Body of pancreas (tissue), 4 donors: ENCODE measurements at regions not wholly inside any gene's neighbourhood (a gene's known extent, or its start where the extent isn't known, plus 50 kb on each side); places are given as distances from the start of the nearest gene placed in this dataset.

Experiments
- ATAC-seq: fragments of 150-250 bp; one replicate; pipeline ENCODE4 v1.9.1; 2016
- DNase-seq, 4 donors: peaks; one replicate each; pipeline ENCODE4 v3.0.0-alpha.2; 2019
- H3K27ac ChIP-seq, 4 donors: fragments of 200-600 bp; sonication (generic); 1 replicate in 3 of 4; 2 replicates in 1 of 4; pipeline versions ENCODE4 v1.5.1 to v1.6.1; 2016 to 2019; ENCODE audit warnings: mild to moderate bottlenecking in 1 of 4, mixed read lengths in 1 of 4, moderate library complexity in 1 of 4
- H3K27me3 ChIP-seq, 2 donors: fragments of 200-600 bp; sonication (generic); one replicate each; pipeline ENCODE4 v1.6.0; 2016; ENCODE audit warnings: mild to moderate bottlenecking in 1 of 2
- H3K36me3 ChIP-seq, 2 donors: fragments of 200-600 bp; sonication (generic); replicated peaks in 1 of 2; 2 replicates each; pipeline ENCODE4 v1.5.1; 2016; ENCODE audit warnings: low read depth in 2 of 2; ENCODE audit not compliant: insufficient read depth in 1 of 2
- H3K4me1 ChIP-seq: fragments of 200-600 bp; sonication (generic); one replicate; pipeline ENCODE4 v1.6.0; 2016
- H3K4me3 ChIP-seq, 2 donors: fragments of 200-600 bp; sonication (generic); 1 replicate in 1 of 2; 2 replicates in 1 of 2; pipeline ENCODE4 v1.5.1; 2016 to 2019
- H3K9me3 ChIP-seq, 3 donors: fragments of 200-600 bp; sonication (generic); 1 replicate in 2 of 3; 2 replicates in 1 of 3; pipeline ENCODE4 v1.5.1; 2016
- POLR2A ChIP-seq, 3 donors: fragments of 450-650 bp; IDR thresholded peaks; one replicate each; pipeline ENCODE4 v1.6.1; 2016; ENCODE audit warnings: antibody characterized with exemption in 3 of 3, mild to moderate bottlenecking in 2 of 3
- WGBS, 2 donors: methylation state at CpG; one replicate each; pipeline ENCODE4 v1.1.5; 2017; 5-methylcytosine and 5-hydroxymethylcytosine counted together
- intact Hi-C: fragments of 100-400 bp; cut with DNase I; formaldehyde crosslinking; loops from one replicate; pipeline ENCODE4 v1.15.1; 2023
- TF ChIP-seq, protein P1 (sequence below), 7 experiments: fragments of 450-650 bp in 4 of 7; fragments of 200-600 bp in 3 of 7; sonication (generic) in 3 of 7; IDR thresholded peaks; one replicate each; pipeline ENCODE4 v1.5.1; 2016 to 2019; ENCODE audit warnings: antibody characterized with exemption in 7 of 7

DNA sequence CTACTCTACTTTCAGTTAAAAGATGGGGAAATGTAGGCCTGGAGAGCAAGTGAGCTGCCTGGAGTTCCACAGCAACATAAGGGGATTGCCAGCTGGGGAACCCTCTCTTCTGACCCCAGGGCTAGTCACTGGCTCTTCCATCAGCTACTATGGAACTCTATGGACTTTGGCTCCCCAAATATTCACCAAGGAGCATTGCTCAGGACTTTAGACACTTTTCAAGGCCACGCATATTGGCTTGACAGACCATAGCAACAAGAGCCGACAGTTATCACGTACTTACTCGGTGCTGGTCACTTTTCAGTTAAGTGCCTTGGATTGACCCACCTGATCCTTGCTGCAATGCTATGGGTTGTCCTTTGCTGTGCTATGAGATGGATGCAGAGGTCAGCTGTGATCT lies 360.7 kb upstream of the CHD6 start:
- no peaks in the 10 kb centered on the region for H3K27me3 ChIP-seq
- H3K36me3 ChIP-seq = no peaks in the 10 kb centered on the region
- H3K27ac ChIP-seq = no peak overlapping the region
- no peak for DNase-seq
- WGBS, 2 donors = 57% methylated on average over 4 of the region's 4 CpGs
- no peak overlapping the region for H3K4me3 ChIP-seq
- no peaks in the 10 kb centered on the region for H3K4me1 ChIP-seq
- H3K9me3 ChIP-seq = no peaks in the 10 kb centered on the region
- intact Hi-C loops = no loop called here
- no peak for ATAC-seq
- TF ChIP-seq, protein P1, sequence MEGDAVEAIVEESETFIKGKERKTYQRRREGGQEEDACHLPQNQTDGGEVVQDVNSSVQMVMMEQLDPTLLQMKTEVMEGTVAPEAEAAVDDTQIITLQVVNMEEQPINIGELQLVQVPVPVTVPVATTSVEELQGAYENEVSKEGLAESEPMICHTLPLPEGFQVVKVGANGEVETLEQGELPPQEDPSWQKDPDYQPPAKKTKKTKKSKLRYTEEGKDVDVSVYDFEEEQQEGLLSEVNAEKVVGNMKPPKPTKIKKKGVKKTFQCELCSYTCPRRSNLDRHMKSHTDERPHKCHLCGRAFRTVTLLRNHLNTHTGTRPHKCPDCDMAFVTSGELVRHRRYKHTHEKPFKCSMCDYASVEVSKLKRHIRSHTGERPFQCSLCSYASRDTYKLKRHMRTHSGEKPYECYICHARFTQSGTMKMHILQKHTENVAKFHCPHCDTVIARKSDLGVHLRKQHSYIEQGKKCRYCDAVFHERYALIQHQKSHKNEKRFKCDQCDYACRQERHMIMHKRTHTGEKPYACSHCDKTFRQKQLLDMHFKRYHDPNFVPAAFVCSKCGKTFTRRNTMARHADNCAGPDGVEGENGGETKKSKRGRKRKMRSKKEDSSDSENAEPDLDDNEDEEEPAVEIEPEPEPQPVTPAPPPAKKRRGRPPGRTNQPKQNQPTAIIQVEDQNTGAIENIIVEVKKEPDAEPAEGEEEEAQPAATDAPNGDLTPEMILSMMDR (IDR thresholded peaks at IDR 0.05) = no peak
- no peak for TF ChIP-seq POLR2A (IDR thresholded peaks at IDR 0.05)

DNA sequence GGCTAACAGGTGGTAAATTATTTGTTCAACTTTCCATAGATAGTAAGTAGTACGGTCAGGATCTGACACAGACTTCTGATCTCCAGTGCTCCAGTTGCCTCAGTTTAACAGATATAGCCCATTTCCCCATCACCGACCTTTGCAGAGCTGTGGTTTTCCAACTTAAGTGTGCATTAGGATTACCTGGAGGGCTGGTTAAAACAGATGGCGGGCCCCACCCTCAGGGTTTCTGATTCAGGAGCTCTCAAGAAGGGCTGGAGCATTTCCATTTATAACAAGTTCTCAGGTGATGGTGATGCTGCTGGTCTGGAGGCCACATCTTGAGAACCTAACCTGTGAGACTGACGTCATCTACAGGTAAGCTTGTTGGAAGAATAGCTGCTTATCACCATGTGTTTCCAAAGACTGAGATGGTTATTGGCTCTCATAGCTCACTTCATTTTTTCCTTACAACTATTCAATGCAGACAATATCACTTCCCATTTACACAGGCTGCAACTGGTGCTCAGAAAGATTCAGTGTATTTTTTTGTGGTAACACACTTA lies 360.1 kb upstream of the CHD6 start:
- H3K4me3 ChIP-seq = no peak overlapping the region
- intact Hi-C loops = no loop called here
- DNase-seq = no peak
- H3K36me3 ChIP-seq = no peaks in the 10 kb centered on the region
- H3K4me1 ChIP-seq = no peaks in the 10 kb centered on the region
- no peak for TF ChIP-seq POLR2A (IDR thresholded peaks at IDR 0.05)
- TF ChIP-seq, protein P1 (IDR thresholded peaks at IDR 0.05) = no peak
- ATAC-seq = no peak
- no peaks in the 10 kb centered on the region for H3K9me3 ChIP-seq
- no peak overlapping the region for H3K27ac ChIP-seq
- H3K27me3 ChIP-seq = no peaks in the 10 kb centered on the region
- 68 to 84% methylated on average over 4 of the region's 4 CpGs for WGBS, 2 donors

DNA sequence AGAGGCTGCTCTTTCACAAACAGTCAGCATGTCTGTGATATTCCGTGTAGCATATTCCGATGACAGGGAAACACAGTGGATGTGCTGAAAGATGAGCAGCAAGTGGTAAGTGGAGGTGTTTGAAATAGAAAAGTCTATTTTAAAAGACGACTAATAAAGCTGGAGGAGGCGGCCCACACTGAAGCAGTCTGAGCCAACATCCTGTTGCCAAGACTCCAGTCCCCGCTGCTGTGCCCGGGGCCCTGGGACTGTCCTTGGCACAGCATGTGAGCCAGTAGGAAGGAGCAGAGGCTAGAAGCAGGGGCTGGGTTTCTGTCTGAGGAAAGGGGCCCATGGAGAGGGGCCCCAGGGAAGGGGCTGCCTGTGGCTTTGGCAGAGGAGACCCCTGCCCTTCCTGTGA lies 351.5 kb upstream of the CHD6 start:
- H3K27me3 ChIP-seq = peaks cover 0 to 5% of the 10 kb centered on the region in 2 donors
- H3K27ac ChIP-seq = no peak overlapping the region
- 48 to 50% methylated on average over 6 of the region's 6 CpGs for WGBS, 2 donors
- no peak for TF ChIP-seq POLR2A (IDR thresholded peaks at IDR 0.05)
- TF ChIP-seq, protein P1 (IDR thresholded peaks at IDR 0.05) = no peak
- ATAC-seq (no peak), DNase-seq (no peak)
- no peaks in the 10 kb centered on the region for H3K36me3 ChIP-seq
- H3K4me3 ChIP-seq = no peak overlapping the region
- H3K9me3 ChIP-seq = no peaks in the 10 kb centered on the region
- no peaks in the 10 kb centered on the region for H3K4me1 ChIP-seq
- intact Hi-C loops = no loop called here

DNA sequence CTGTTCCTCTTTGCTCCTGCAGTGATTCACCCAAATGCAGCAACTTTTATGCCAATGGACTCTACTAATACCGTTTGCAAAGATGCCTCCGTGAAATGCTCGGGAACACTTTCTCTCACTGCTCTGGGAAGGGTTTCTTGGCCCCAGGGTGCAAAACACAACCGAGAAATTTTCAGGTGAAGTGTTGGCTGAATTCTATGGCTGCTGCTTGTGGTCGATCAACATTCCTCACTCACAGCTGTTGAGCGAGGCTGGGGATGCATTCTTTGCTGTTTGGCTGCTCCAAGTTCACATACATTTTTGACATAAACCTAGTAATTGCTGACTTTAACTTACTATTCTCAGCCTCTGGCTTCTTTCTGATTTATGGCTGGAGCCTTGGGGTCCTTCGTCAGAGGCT lies 342.0 kb upstream of the CHD6 start:
- no peaks in the 10 kb centered on the region for H3K36me3 ChIP-seq
- ATAC-seq = no peak
- DNase-seq = no peak
- intact Hi-C loops = no loop called here
- no peaks in the 10 kb centered on the region for H3K27me3 ChIP-seq
- no peak overlapping the region for H3K4me3 ChIP-seq
- no peak overlapping the region for H3K27ac ChIP-seq
- H3K9me3 ChIP-seq = no peaks in the 10 kb centered on the region
- no peaks in the 10 kb centered on the region for H3K4me1 ChIP-seq
- 51 to 55% methylated on average over 7 of the region's 7 CpGs for WGBS, 2 donors
- TF ChIP-seq, protein P1 (IDR thresholded peaks at IDR 0.05) = no peak
- TF ChIP-seq POLR2A (IDR thresholded peaks at IDR 0.05) = no peak

DNA sequence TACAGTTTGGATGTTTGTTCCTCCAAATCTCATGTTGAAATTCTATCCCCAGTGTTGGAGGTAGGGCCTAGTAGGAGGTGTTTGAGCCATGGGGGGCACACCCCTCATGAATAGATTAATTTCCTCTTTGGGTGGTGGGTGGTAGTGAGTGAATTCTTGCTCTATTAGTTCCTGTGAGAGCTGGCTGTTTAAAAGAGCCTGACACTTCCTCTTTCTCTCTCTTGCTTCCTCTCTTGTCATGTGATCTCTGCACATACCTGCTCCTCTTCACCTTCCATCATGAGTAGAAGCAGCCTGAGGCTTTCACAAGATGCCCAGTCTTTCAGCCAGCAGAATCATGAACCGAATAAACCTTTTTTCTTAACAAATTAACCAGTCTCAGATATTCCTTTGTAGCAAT lies 340.2 kb upstream of the CHD6 start:
- intact Hi-C loops = loop anchor here (10.0 kb wide), 1 partner anchor 1236 kb away; no protein-coding TSS in a partner anchor
- Histone ChIP-seq H3K27ac (no peak overlapping the region), H3K4me3 (no peak overlapping the region), H3K9me3 (no peaks in the 10 kb centered on the region), H3K4me1 (no peaks in the 10 kb centered on the region), H3K27me3 (no peaks in the 10 kb centered on the region), H3K36me3 (no peaks in the 10 kb centered on the region)
- DNase-seq (no peak), ATAC-seq (no peak)
- no peak for TF ChIP-seq POLR2A (IDR thresholded peaks at IDR 0.05)
- TF ChIP-seq, protein P1 (IDR thresholded peaks at IDR 0.05) = no peak
- 38 to 44% methylated on average over 1 of the region's 1 CpG for WGBS, 2 donors
